HL-60 (cell line): ENCODE measurements at regions not wholly inside any gene's neighbourhood (a gene's known extent, or its start where the extent isn't known, plus 50 kb on each side); places are given as distances from the start of the nearest gene placed in this dataset.

Experiments
- CTCF ChIP-seq: IDR thresholded peaks from one replicate; pipeline ENCODE4 v1.5.1; 2011; ENCODE audit warnings: low read length, control low read depth, inconsistent platforms; ENCODE audit not compliant: insufficient read depth
- GABPA ChIP-seq: IDR thresholded peaks from 2 replicates; pipeline ENCODE4 v1.6.1; 2012; ENCODE audit warnings: low read depth
- POLR2AphosphoS5 ChIP-seq: IDR thresholded peaks from 2 replicates; pipeline ENCODE4 v1.6.1; 2012; ENCODE audit warnings: low read depth
- REST ChIP-seq: IDR thresholded peaks from 2 replicates; pipeline ENCODE4 v1.6.1; 2012; ENCODE audit warnings: low read depth; ENCODE audit not compliant: insufficient replicate concordance

- TF ChIP-seq CTCF, result no peak
- TF ChIP-seq REST, result no peak
- TF ChIP-seq POLR2AphosphoS5, result no peak
- TF ChIP-seq GABPA, result no peak
Observed at GRCh38 chr10:105559333-105560097, 918.4 kb downstream of the SORCS3 start.
